HG03558 (cell line): ENCODE measurements at regions not wholly inside any gene's neighbourhood (a gene's known extent, or its start where the extent isn't known, plus 50 kb on each side); places are given as distances from the start of the nearest gene placed in this dataset.

Experiments
- ATAC-seq: cut with Tn5 transposase; IDR thresholded peaks from one replicate; pipeline ENCODE4 v1.9.1; 2021; ENCODE audit warnings: moderate number of reproducible peaks; ENCODE audit not compliant: unreplicated experiment; ENCODE audit errors: extremely low read depth

GRCh38 chr4:188197566-188197965 is 58.3 kb downstream of the TRIML1 start:
- ATAC-seq = no peak

- no peak for ATAC-seq
These were observed 59.9 kb downstream of the TRIML1 start for GRCh38 chr4:188198982-188199792.

GRCh38 chr4:188201851-188202250 is 62.6 kb downstream of the TRIML1 start:
- ATAC-seq = no peak

GRCh38 chr4:188206783-188207182 is 67.5 kb downstream of the TRIML1 start:
- ATAC-seq = no peak

- ATAC-seq = no peak
These were observed 75.6 kb downstream of the TRIML1 start for GRCh38 chr4:188214861-188215260.

- no peak for ATAC-seq
These were observed 79.2 kb downstream of the TRIML1 start for GRCh38 chr4:188218392-188218791.

GRCh38 chr4:188220006-188220405 is 80.8 kb downstream of the TRIML1 start:
- ATAC-seq = no peak

GRCh38 chr4:188221090-188221489 is 81.8 kb downstream of the TRIML1 start:
- no peak for ATAC-seq

- no peak for ATAC-seq
These were observed 89.0 kb downstream of the TRIML1 start for GRCh38 chr4:188228279-188228678.

- no peak for ATAC-seq
These were observed 93.2 kb downstream of the TRIML1 start for GRCh38 chr4:188232428-188232827.

- ATAC-seq = no peak
These were observed 102.8 kb downstream of the TRIML1 start for GRCh38 chr4:188242041-188242440.

- no peak for ATAC-seq
These were observed 106.4 kb downstream of the TRIML1 start for GRCh38 chr4:188245651-188246050.

GRCh38 chr4:188246488-188246887 is 107.2 kb downstream of the TRIML1 start:
- no peak for ATAC-seq

- ATAC-seq = no peak
These were observed 115.0 kb downstream of the TRIML1 start for GRCh38 chr4:188254211-188254610.

- no peak for ATAC-seq
These were observed 123.2 kb downstream of the TRIML1 start for GRCh38 chr4:188262464-188262863.

GRCh38 chr4:188263321-188263720 is 124.1 kb downstream of the TRIML1 start:
- no peak for ATAC-seq

GRCh38 chr4:188266386-188266785 is 127.1 kb downstream of the TRIML1 start:
- ATAC-seq = no peak

- ATAC-seq = no peak
These were observed 129.1 kb downstream of the TRIML1 start for GRCh38 chr4:188268131-188268908.

- ATAC-seq = no peak
These were observed 131.2 kb downstream of the TRIML1 start for GRCh38 chr4:188270273-188271069.

- no peak for ATAC-seq
These were observed 136.4 kb downstream of the TRIML1 start for GRCh38 chr4:188275686-188276085.

GRCh38 chr4:188279184-188279583 is 139.9 kb downstream of the TRIML1 start:
- no peak for ATAC-seq
